ENCODE measurements at regions not wholly inside any gene's neighbourhood (a gene's known extent, or its start where the extent isn't known, plus 50 kb on each side); places are given as distances from the start of the nearest gene placed in this dataset.
"Not testable (repeated sequence)": the region's sequence is repeated elsewhere in the genome, so short reads cannot be mapped to it uniquely, and the experiment has no call there.

DNA sequence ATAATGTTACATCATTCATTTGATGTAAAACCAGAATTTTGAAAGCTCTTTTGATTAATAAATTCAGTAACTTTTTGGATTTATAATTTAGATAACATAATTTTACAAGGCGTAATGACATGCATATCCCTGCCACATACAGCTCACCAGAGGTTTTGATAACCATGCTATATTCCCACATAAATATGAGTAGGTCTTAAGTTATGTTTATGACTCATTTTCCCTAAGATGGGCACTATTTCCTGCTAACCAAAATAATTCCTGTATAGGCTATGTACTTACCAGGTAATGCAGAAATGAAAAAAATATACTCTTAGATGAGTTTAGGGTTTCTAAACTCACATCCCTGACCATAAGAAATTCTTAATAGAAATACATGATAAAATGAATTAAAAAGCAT lies 93.9 kb upstream of the EDIL3 start:
- Mint-ChIP-seq H3K9me3 (peaks cover 0 to 21% (median 4%) of the 10 kb centered on the region in 9 donors), H3K27me3 (peaks cover 0 to under 1% (median 0%) of the 10 kb centered on the region in 5 donors), H3K4me3 (no peak overlapping the region), H3K4me1 (no peaks in the 10 kb centered on the region), H3K27ac (no peak overlapping the region), H3K36me3 (peaks cover 0 to under 1% (median 0%) of the 10 kb centered on the region in 3 donors)
- POLR2A ChIA-PET, result no interaction called here
- no peak for ATAC-seq
- DNase-seq, result no peak

DNA sequence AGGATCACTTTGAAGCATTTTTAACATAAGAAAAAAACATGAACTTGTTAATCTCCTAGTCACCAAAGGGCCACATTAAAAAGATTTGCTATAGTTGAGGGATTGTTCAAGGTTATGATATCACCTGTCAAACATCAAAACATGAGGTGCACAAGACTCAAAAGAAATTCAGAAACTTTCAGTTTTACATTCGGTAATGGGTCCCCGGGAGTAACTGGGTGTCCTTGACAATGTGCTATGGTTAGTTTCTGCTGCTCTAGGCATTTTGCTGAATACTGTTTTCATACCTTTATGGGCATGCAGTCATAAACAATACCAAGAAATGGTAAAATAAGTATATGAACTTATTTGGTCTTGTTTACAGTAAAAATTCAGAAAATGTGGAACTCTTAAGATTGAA lies 92.8 kb upstream of the EDIL3 start:
- DNase-seq (no peak), ATAC-seq (no peak)
- Mint-ChIP-seq H3K27ac (no peak overlapping the region), H3K4me1 (no peaks in the 10 kb centered on the region), H3K27me3 (peaks cover 0 to 2% (median 0%) of the 10 kb centered on the region in 5 donors), H3K36me3 (peaks cover 0 to 3% (median 0%) of the 10 kb centered on the region in 3 donors), H3K4me3 (no peak overlapping the region), H3K9me3 (peaks cover 0 to 20% (median 6%) of the 10 kb centered on the region in 9 donors)
- POLR2A ChIA-PET, result no interaction called here

DNA sequence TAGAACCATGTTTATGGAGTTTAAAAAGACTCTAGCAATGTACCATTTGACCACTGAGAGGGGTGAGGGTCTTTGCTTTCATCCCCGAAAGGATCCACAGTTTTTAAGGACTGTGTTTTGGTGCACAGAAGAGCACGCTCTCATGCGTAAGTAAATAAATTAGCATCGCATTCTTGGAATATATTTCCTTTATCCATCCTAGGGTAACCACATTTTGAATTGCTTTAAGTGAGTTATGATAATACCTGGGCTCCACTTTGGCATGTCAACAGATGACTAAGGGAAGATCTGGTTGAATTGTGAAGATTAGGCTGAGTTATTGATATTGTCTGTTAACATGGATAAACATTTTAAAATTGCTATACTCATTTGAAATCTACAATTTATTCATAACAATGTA lies 89.4 kb upstream of the EDIL3 start:
- peaks cover 0 to 3% (median 0%) of the 10 kb centered on the region in 3 donors for H3K36me3 Mint-ChIP-seq
- no peak overlapping the region for H3K4me3 Mint-ChIP-seq
- peaks cover 0 to 2% (median 0%) of the 10 kb centered on the region in 5 donors for H3K27me3 Mint-ChIP-seq
- no peaks in the 10 kb centered on the region for H3K4me1 Mint-ChIP-seq
- peaks cover 0 to 33% (median 8%) of the 10 kb centered on the region in 9 donors for H3K9me3 Mint-ChIP-seq
- POLR2A ChIA-PET, result no interaction called here
- ATAC-seq (no peak), DNase-seq (no peak)
- H3K27ac Mint-ChIP-seq, result no peak overlapping the region

DNA sequence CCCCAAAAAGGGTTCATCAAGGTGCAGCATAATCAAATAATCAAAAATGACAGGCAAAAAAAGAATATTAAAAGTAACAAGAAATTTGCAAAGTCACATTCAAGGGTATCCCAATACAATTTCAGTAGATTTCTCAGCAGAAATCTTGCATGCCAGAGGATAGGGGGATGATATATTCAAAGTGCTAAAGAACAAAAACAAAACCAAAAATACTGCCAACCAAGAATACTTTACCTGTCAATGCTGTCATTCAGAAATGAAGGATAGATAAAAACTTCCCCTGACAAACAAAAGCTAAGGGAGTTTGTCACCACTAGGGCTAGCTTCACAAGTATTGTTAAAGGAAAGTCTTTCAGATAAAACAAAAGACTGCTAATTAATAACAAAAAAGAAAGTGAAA lies 68.7 kb upstream of the EDIL3 start:
- Mint-ChIP-seq H3K4me3 (no peak overlapping the region), H3K36me3 (peaks cover 0 to 9% (median 0%) of the 10 kb centered on the region in 3 donors), H3K4me1 (no peaks in the 10 kb centered on the region), H3K27ac (no peak overlapping the region), H3K27me3 (no peaks in the 10 kb centered on the region), H3K9me3 (peaks cover 3 to 19% (median 13%) of the 10 kb centered on the region in 9 donors)
- ATAC-seq (no peak), DNase-seq (no peak)
- POLR2A ChIA-PET, result no interaction called here

DNA sequence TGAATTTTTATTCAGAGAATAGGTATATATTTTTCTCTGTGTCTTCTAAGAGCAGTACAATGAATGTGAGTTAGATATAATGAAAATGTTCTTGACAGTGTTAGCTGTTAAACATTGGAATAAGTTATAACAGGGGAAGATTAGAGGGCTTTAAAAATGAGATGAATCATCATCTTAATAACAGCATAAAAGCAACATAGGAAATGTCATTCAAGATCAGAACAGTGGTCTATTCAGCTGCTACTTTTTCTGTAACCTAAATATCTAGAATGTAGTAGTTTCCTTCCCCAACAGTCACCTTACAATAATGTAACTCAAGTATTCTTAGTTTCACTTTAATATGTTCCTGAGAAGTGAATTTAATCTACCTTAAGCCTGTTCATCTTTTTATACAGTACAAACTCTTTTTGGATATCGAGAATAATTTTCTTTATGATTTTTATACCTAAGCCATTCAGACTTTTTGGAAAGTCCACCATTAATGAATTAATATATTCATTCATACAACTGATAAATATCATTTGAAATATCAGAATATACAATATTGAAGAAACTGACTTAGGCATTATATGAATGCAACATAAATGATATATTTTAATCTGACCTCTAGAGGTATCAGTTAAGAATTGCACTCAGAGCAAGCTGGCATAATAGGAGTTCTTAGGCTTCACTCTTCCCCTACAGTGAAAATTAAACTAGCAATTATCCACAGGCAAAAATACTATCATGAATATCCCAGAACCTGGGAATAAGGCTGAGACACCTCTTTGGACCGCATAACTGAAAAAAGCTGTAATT lies 66.1 kb upstream of the EDIL3 start:
- ATAC-seq, result no peak
- Mint-ChIP-seq H3K36me3 (peaks cover 0 to 9% (median 0%) of the 10 kb centered on the region in 3 donors), H3K9me3 (peaks cover 3 to 15% (median 10%) of the 10 kb centered on the region in 9 donors), H3K27ac (no peak overlapping the region), H3K4me3 (no peak overlapping the region), H3K4me1 (no peaks in the 10 kb centered on the region), H3K27me3 (no peaks in the 10 kb centered on the region)
- POLR2A ChIA-PET, result no interaction called here
- DNase-seq, result no peak

DNA sequence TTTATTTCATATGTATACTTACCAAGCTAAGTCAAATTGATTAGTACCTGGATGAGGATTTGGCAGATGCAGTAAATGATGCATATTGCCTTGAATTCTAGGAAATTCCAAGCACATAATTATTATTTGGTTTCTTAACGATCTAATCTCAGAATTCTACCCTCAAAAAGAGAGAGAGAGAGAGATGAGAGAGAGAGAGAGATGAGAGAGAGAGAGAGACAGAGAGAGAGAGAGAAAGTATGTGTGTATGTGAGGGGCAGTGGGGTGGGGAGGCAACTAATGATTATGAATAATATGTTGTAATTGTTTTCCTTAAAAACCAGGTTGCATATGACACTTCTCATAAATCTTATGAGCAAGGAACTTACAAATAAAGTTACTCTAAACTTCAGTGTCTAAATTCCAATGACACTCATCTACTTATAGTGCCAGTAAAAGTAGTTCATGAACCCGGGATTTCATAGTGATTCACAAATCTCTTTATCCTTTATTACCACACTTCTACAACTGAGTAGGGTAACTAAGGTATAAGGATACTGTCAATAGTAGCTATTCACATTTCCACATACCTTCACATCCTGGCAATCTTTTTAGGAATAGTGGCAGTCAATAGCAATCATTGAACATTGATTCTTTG lies 60.5 kb upstream of the EDIL3 start:
- POLR2A ChIA-PET, result no interaction called here
- no peak overlapping the region for H3K4me3 Mint-ChIP-seq
- no peaks in the 10 kb centered on the region for H3K36me3 Mint-ChIP-seq
- peaks cover 0 to 9% (median 4%) of the 10 kb centered on the region in 9 donors for H3K9me3 Mint-ChIP-seq
- no peaks in the 10 kb centered on the region for H3K4me1 Mint-ChIP-seq
- no peaks in the 10 kb centered on the region for H3K27me3 Mint-ChIP-seq
- no peak overlapping the region for H3K27ac Mint-ChIP-seq
- no peak for ATAC-seq
- no peak for DNase-seq

DNA sequence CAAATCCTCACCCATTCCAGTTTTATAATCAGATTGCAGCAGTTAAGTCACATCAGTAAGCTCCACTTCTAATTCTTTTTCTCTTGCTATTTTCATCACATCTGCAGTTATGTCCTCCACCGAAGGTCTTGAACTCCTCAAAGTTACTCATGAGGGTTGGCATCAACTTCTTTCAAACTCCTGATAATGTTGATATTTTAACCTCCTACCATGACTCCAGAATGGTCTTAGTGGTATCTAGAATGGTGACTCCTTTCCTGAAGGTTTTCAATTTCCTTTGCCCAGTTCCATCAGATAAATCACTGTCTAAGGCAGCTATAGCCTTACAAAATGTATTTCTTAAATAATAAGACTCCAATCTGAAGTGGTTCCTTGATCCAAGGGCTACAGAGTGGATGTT lies 53.8 kb upstream of the EDIL3 start:
- Mint-ChIP-seq H3K27ac (no peak overlapping the region), H3K4me3 (no peak overlapping the region), H3K36me3 (no peaks in the 10 kb centered on the region), H3K27me3 (no peaks in the 10 kb centered on the region), H3K4me1 (no peaks in the 10 kb centered on the region), H3K9me3 (peaks cover 0 to 14% (median 2%) of the 10 kb centered on the region in 9 donors)
- no peak for DNase-seq
- no peak for ATAC-seq
- POLR2A ChIA-PET, result no interaction called here

DNA sequence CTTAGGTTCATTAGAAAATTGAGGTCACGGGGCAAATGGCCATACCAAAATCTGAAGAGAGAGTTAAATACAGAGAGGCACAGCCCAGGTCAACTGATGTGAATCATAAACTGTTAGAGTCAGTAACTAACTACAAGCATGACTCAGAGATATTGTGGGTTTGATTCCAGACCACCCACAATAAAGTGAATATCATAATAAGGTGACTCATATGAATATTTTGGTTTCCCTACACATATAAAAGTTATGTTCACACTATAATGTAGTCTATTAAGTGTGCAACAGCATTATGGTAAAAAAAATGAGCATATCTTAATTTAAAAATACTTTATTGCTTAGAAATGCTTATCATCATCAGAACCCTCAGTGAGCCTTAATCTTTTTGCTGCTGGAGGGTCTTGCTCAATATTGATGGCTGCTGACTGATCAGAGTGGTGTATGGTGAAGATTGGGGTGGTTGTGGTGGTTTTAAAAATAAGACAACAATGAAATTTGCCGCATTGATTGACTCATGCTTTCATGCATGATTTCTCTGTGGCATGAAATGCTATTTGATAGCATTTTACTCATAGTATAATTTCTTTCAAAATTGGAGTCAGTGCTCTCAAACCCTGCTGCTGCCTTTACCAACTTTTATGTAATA lies 53.1 kb upstream of the EDIL3 start:
- Mint-ChIP-seq H3K27ac (no peak overlapping the region), H3K36me3 (no peaks in the 10 kb centered on the region)
- POLR2A ChIA-PET, result no interaction called here

DNA sequence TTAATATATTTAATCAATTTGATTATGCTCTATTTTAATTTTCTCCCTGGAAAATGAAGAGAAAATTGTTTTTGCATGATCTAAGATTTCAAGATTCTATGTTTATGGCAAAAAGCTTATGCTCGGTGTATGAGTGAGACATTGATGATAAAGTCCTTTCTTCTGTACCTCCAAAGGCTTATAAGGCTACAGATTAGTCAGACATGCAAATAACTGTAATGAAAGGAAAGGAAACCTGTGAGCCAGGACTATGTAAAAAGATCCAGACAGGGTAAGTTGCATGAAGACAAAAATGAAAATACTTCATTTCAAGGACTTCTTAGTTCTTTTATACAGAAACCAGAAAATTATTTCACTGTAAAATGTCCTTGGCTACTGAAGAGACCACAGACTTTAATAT lies 52.2 kb upstream of the EDIL3 start:
- no peaks in the 10 kb centered on the region for H3K27me3 Mint-ChIP-seq
- no peak overlapping the region for H3K4me3 Mint-ChIP-seq
- no peak overlapping the region for H3K27ac Mint-ChIP-seq
- peaks cover 0 to 14% (median 4%) of the 10 kb centered on the region in 9 donors for H3K9me3 Mint-ChIP-seq
- POLR2A ChIA-PET, result no interaction called here
- ATAC-seq, result no peak
- no peak for DNase-seq
- H3K4me1 Mint-ChIP-seq, result no peaks in the 10 kb centered on the region
- H3K36me3 Mint-ChIP-seq, result no peaks in the 10 kb centered on the region

More for the DNA sequence above, 53.1 kb upstream of the EDIL3 start:
- H3K4me1 Mint-ChIP-seq, result no peaks in the 10 kb centered on the region
- ATAC-seq (no peak), DNase-seq (no peak)
- peaks cover 0 to 14% (median 3%) of the 10 kb centered on the region in 9 donors for H3K9me3 Mint-ChIP-seq
- no peak overlapping the region for H3K4me3 Mint-ChIP-seq
- H3K27me3 Mint-ChIP-seq, result no peaks in the 10 kb centered on the region

DNA sequence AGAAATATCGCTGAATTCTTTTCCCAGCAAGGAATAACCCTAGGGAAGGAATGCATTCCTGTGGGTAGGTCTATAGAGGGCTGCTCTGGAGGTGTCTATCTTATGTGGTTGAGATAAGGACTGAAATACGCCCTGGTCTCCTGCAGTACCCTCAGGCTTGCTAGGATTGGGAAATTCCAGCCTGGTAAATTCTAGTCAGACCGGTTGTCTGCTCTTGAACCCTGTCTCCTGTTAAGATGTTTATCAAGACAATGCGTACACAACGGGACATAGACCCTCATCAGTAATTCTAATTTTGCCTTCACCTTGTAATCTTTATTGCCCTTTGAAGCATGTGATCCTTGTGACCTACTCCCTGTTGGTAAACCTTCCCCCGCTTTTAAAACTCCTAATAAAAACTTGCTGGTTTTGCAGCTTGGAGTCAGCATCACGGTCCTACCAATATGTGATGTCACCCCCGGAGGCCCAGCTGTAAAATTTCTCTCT lies 51.2 kb upstream of the EDIL3 start:
- H3K27me3 Mint-ChIP-seq, H3K4me3 Mint-ChIP-seq, POLR2A ChIA-PET, DNase-seq, H3K36me3 Mint-ChIP-seq, ATAC-seq, H3K4me1 Mint-ChIP-seq, H3K27ac Mint-ChIP-seq: not testable (repeated sequence)
- peaks cover 0 to 13% (median 4%) of the 10 kb centered on the region in 9 donors for H3K9me3 Mint-ChIP-seq
